D341Med (cell line): ENCODE measurements at regions not wholly inside any gene's neighbourhood (a gene's known extent, or its start where the extent isn't known, plus 50 kb on each side); places are given as distances from the start of the nearest gene placed in this dataset.
"Not testable (repeated sequence)": the region's sequence is repeated elsewhere in the genome, so short reads cannot be mapped to it uniquely, and the experiment has no call there.

Experiments
- DNase-seq: peaks from one replicate; pipeline ENCODE4 v3.0.0; 2012; ENCODE audit warnings: low spot score

DNA sequence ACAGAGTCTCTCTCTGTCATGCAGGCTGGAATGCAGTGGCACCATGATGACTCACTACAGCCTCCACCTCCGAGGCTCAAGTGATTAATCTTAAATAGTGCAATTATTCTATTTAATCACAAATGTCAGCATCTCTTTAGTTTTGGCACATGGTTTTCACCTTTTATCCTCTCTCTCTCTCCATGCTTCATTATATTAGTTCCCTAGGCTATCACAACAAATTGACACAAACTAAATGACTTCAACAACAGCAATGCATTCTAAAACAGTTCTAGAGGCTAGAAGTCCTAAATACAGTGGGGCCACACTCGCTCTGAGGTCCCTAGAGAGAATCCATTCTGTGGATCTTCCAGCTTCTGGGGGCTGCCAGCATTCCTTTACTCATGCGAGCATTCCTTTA, 178.2 kb upstream of the ZNG1F start:
- DNase-seq, result not testable (repeated sequence)

DNA sequence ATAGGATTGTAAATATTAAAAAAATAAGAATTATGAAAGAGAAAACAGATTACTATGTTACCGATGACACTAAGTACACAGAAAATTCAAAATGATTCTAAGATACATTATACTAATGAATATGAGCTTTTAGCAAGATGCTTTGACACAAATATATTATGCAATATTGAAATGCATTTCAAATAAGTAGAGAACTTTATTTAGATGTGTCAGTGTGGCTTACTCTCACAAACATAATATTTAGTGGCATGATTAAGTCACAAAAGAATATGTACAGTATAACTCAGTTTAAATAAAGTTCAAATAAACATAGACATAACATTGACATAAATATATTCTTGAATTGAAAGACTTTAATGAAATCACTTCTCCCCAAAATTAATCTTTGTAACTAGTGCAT, 172.7 kb upstream of the ZNG1F start:
- not testable (repeated sequence) for DNase-seq

DNA sequence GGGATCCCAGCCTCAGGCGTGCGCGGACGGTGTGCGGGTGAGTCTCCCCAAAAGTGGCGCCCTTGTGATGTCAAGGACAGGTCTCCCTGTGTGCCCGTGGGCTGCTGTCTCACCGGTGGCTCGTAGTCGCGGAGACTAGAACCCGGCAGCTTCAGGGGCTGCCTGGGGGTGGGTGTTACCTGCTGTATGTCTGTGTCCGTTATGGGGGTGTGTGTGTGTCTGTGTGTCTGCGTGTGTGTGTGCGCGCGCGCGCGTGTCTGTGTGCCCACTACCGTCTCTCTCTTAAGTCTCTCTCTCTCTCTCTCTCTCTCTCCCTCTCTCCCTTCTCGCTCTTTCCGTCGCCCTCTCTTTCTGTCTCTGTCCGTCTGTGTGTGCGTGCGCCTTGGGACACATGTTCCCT, 170.0 kb upstream of the ZNG1F start:
- not testable (repeated sequence) for DNase-seq

DNA sequence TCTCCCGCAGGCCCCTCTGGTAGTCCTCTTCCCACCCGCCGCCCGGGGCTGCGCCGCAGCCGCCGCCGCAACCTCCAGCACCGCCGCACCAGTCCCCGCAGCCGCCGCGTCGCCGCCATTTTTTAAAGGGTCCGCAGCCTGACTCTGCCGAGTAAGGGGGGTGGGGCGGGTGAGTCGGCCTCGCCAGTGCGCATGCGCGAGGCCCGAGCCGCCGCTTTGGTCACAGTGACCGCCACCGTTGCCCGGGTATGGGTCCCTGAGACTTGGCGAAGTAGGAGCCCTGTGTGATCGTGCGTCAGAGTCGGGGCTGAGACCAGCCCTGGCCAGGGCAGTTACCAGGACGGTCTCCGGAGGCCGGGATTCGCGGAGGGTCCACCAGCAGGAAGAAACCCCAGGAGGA, 169.6 kb upstream of the ZNG1F start:
- DNase-seq, result not testable (repeated sequence)

DNA sequence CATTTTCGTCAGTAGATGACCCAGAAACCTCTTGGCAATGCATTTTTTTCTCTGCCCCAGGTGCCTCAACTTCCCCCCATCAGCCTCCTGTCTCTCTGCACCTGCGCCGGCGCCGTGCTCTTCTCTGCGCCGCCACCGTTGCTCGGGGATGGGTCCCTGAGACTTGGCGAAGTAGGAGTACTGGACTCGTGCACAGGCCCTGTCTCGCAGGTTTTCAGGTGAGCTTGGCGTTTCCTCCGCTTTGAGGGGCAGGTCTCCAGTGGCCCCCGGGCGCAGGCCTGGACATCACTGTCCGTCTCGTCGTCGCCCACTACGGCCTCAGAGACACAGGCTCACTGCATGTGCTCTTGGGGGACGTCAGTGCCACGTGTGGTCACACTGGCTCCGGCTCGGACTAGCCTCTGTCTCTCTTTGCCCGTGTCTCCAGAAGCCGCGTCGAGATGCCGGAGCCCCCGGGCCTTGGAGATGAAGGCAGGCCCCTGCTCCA, 168.8 kb upstream of the ZNG1F start:
- not testable (repeated sequence) for DNase-seq

DNA sequence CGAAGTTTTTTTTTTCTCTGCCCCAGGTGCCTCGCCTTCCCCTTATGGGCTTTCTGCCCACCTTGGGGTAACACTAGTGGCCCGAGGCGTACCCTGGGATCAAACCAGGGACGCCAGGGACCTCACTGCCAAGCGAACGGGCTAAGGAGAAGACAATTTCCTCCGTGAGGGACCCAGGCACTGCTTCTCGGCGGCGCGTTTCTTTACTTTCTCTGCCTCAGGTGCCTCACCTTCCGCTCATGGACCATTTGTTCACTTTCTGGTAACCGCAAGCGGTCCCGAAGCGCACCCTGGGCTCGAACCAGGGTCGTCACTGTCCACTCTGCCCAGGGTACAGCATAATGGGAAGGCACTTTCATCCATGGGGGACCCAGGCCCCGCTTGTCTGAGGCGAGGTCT, 168.2 kb upstream of the ZNG1F start:
- not testable (repeated sequence) for DNase-seq

DNA sequence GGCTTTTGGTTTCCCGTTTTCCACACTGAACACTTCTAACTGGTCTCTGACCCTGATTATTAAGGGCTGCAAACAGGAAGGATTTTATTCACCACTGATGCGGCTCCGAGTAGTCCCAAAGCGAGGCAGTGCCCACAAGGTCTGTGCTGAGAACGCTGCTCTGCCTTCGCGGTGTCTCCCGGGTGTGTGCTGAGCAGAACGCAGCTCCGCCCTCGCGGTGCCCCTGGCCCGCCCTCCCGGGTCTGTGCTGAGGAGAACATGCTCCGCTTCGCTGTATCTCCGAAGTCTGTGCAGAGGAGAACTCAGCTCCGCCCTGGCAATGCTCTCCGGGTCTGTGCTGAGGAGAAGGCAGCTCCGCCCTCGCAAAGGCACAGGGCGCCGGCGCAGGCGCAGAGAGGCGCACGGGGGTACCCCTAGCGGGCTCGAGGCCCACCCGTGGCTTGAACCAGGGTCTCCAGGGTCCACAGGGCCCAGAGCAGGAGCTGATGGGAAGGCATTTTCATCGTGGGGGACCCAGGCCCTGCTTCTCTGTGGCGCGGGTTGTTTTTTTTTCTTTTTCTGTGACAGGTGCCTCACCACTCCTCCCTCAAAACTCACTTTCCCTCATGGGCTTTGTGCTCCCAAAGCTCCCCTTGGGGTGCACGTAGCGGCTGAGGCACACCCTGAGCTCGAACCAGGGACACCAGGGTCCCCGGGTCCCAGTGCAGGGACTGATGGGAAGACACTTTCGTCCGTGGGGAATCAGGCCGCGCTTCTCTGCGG, 167.7 kb upstream of the ZNG1F start:
- DNase-seq, result not testable (repeated sequence)

DNA sequence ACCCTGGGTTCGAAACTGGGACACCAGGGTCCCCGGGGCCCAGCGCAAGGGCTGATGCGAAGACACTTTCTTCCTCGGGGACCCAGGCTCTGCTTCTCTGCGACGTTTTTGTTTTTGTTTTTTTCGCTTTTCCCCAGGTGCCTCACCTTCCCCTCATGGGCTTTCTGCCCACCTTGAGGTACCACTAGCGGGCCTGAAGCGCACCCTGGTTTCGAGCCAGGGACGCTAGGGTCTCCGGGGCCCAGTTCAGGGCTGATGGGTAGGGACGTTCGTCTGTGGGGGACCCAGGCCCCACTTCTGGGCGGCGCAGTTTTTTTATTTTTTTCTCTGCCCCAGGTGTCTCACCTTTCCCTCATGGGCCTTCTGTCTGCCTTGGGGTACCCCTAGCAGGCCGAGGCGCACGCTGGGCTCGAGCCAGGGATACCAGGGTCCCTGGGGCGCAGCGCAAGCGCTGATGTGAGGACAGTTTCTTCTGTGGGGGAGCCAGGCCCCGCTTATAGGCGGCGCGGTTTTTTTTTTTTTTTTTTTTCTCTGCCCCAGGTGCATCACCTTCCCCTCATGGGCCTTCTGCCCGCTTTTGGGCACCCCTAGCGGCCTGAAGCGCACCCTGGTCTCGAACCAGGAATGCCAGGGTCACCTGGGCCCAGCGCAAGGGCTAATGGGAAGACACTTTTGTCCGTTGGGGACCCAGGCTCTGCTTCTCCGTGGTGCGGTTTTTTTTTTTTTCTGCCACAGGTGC, 166.8 kb upstream of the ZNG1F start:
- not testable (repeated sequence) for DNase-seq

DNA sequence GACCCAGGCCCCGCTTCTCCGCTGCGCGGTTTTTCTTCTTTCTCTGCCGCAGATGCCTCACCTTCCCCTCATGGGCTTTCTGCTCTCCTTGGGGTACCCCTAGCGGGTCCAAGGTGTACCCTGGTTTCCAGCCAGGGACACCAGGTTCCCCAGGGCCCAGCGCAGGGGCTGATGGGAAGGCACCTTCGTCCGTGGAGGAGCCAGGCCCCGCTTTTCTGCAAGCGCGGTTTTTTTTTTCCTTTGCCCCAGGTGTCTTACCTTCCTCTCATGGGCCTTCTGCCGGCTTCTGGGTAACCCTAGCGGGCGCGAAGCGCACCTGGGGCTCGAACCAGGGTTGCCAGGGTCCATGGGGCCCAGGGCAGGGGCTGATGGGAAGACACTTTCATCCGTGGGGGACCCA, 165.9 kb upstream of the ZNG1F start:
- DNase-seq, result not testable (repeated sequence)

DNA sequence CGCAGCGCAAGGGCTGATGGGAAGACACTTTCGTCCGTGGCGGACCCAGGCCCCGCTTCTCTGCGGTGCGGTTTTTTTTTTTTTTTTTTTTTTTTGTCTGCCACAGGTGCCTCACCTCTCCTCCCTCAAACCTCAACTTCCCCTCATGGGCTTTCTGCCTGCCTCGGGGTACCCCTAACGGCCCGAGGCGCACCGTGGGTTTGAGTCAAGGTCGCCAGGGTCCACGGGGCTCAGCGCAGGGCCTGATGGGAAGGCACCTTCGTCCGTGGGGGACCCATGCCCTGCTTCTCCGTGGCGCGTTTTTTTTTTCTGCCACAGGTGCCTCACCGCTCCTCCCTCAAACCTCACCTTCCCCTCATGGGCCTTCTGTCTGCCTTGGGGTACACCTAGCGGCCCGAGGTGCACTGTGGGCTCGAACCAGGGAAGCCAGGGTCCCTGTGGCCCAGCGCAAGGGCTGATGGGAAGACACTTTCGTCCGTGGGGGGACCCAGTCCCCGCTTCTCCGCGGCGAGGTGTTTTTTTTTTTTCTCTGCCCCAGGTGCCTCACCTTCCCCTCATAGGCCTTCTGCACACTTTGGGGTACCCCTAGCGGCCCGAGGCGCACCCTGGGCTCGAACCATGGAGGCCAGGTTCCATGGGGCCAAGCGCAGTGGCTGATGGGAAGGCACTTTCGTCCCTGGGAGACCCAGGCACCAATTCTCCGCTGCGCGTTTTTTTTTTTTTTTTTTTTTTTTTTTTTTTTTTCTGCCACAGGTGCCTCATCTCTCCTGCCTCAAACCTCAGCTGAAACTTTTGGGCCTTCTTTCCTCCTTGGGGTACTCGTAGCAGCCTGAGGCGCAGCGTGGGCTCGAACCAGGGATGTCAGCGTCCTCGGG, 165.2 kb upstream of the ZNG1F start:
- not testable (repeated sequence) for DNase-seq

DNA sequence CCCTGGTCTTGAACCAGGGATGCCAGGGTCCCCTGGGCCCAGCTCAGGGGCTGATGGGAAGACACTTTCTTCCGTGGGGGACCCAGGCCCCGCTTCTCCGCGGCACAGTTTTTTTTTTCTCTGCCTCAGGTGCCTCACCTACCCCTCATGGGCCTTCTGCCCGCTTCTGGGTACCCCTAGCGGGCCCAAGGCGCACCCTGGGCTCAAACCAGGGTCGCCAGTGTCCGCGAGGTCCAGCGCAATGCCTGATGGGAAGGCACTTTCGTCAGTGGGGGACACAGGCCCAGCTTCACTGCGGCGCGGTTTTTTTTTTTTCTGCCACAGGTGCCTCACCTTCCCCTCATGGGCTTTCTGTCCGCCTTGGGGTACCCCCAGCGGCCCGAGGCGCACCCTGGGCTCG, 163.9 kb upstream of the ZNG1F start:
- DNase-seq, result not testable (repeated sequence)

DNA sequence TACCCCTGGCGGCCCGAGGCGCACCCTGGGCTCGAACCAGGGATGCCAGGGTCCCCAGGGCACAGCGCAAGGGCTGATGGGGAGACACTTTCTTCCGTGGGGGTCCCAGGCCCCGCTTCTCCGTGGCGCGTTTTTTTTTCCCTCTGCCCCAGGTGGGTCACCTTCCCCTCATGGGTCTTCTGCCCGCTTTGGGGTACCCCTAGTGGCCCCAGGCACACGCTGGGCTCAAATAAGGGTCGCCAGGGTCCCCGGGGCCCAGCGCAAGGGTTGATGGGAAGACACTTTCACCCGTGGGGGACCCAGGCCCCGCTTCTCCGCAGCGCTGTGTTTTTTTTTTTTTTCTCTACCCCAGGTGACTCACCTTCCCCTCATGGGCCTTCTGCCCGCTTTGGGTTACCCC, 163.3 kb upstream of the ZNG1F start:
- DNase-seq, result not testable (repeated sequence)

DNA sequence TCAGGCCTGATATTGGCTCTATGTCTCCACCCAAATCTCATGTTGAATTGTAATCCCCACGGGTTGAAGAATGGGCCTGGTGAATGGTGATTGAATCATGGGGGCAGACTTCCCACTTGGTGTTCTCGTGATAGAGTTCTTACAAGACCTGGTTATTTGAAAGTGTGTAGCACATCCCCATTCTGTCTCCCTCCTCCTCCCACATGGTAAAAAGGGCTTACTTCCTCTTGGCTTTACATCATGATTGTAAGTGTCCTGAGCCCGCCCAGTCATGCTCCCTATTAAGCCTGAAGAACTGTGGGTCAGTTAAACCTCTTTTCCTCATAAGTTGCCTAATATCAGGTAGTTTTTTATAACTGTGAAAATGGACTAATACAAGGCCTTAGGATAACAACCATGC, 158.8 kb upstream of the ZNG1F start:
- DNase-seq, result not testable (repeated sequence)

DNA sequence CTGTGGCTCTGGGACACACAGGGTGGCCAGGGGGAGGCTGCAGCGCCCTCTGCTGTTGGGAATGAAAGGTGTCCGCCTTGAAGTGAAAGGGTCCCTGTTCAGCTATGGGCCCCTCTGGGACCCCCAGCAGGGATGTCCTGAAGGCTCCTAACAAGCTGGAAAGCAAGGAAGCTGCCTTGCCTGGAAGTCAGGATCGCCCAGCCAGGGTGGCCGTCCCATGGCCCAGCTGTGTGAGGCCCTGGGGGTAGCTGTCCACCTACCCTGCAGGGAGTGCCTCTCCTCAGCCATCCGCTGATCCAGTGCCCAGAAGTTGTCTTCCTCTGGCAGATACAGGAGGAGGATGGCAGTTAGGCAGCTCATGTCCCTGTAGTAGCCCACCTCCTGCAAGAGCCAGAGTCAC, 143.4 kb upstream of the ZNG1F start:
- DNase-seq, result not testable (repeated sequence)

DNA sequence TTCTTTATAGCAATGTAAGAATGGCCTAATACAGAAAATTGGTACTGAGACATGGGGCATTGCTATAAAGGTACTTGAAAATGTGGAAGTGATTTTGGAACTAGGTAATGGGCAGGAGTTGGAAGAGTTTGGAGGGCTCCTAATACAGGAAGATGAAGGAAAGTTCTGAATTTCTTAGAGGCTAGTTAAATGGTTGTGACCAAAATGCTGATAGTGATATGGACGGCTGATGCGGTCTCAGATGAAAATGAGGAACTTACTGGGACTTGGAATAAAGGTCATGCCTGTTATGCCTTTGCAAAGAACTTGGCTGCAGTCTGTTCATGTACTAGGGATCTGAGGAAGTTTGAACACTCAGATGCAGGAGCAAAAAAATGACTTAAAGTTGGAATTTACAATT, 132.2 kb upstream of the ZNG1F start:
- DNase-seq, result not testable (repeated sequence)

DNA sequence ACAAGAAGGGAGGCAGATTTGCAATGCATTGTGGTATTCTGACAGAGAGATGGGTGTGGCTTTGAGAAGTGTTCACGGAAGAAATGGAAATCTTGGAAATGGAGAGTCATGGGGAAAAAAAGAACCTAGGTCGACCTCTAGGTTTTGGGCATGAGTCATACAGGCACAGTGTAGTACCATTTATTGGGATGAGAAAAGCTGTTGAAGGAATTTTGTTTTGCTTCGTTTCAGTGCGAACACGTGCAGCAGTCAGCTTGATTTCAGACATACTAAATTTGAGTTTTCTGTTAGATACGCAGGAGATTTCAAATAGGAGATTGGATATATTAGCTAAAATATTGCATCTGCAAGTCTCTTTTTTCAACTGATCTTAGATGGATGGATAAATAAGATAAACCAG, 119.8 kb upstream of the ZNG1F start:
- DNase-seq, result not testable (repeated sequence)

DNA sequence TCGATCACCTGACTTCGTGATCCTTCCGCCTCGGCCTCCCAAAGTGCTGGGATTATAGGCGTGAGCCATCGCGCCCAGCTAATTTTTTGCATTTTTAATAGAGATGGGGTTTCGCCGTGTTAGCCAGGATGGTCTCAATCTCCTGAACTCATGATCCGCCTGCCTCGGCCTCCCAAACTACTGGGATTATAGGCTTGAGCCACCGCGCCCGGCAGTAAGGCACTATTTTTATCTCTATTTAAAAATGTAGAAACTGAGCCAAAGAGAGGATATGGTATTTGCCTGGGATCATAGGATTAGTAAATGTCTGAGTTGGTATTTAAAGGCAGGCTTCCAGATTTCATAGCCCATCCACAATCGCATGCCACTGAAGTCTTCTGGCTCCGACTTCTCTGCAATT, 96.6 kb upstream of the ZNG1F start:
- not testable (repeated sequence) for DNase-seq

DNA sequence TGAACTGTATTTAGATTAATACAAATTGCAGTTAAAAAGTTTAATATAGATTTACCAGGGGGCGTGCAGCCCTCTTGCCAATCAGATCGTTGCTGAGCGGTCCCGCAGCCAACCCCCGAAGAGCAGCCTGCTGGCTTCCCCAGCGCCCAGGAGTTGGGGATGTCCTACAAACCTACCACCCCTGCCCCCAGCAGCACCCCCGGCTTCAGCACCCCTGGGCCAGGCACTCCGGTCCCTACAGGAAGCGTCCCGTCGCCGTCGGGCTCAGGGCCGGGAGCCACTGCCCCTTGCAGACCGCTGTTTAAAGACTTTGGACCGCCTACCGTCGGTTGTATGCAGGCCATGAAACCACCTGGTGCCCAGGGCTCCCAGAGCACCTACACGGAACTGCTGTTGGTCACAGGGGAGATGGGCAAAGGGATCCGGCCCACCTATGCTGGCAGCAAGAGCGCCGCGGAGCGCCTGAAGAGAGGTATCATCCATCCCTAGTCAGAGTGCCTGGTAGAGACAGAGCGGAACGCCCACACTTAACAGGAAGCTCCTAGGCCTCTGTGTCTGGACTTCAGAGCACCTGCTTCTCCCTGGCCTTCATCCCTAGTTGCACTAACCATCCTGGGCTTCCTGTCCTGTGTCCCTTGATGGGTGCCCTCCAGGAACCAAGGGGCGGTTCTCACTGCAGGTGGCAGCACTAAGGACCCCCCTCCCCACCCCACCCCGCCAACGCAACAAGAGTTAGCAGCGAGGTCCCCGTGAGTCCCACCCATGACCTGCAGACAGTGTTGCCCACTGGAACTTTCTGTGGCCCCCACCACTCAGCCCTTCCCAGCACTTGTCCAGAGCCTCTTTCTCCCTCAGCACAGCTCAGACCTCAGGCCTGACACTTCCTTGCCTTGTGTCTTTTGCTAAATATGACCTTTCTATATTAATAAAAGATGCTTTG, 91.5 kb upstream of the ZNG1F start:
- DNase-seq, result not testable (repeated sequence)

DNA sequence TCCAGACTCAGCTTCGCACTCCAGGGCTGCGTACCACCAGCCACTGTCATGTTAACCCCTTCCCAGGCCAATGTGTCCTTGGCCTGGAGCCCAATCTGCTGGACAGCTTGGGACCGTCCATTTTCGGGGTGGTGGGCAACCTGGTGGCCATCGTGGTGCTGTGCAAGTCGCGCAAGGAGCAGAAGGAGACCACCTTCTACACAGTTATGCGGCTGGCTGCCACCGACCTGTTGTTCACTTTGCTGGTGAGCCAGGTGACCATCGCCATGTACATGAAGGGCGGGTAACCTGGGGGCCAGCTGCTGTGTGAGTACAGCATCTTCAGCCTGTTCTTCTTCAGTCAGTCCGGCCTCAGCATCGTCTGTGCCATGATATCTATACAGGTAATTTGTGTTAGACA, 90.3 kb upstream of the ZNG1F start:
- DNase-seq, result not testable (repeated sequence)

DNA sequence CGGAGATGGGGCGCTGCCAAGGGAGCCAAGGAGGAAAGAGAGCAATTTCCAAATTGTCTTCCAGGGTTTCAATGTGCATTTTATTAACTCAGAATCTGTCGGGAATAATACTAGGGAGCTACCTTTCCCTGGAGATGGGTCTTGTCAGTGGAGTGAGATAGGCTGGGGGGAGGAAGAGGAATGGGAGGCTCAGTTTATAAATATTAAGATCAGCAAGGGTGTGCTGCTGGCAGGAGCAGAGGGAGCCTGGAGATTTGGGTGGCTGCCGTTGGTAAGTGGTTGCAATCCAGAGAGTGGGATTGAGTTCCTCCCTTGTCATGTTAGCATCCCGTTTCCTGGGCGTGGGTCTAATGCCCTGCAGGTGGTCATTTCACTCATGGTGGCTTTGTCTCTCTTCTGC, 89.9 kb upstream of the ZNG1F start:
- DNase-seq, result not testable (repeated sequence)
